GM10248 (cell line): ENCODE measurements at regions not wholly inside any gene's neighbourhood (a gene's known extent, or its start where the extent isn't known, plus 50 kb on each side); places are given as distances from the start of the nearest gene placed in this dataset.

Source experiments
- CTCF ChIA-PET: fragments of 300-600 bp; sonication (Branson Sonifier 250); formaldehyde crosslinking; extraction: SDS; loops from one replicate; lab custom pipeline; 2021; ENCODE audit warnings: antibody characterized with exemption; lab: Yijun Ruan, JAX
- POLR2A ChIA-PET: fragments of 350-650 bp; sonication (Branson Sonifier 250); formaldehyde crosslinking; extraction: SDS; loops from one replicate; lab custom pipeline; 2020; ENCODE audit warnings: antibody characterized with exemption; lab: Yijun Ruan, JAX
- DNase-seq: peaks from one replicate; pipeline ENCODE4 v3.0.0; 2012; ENCODE audit errors: extremely low spot score
- TF ChIP-seq, protein P1 (sequence below): IDR thresholded peaks from 2 replicates; pipeline ENCODE4 v1.5.1; 2012; ENCODE audit warnings: mild to moderate bottlenecking, low read depth; ENCODE audit errors: extremely low read depth, missing control alignments, control extremely low read depth

DNA sequence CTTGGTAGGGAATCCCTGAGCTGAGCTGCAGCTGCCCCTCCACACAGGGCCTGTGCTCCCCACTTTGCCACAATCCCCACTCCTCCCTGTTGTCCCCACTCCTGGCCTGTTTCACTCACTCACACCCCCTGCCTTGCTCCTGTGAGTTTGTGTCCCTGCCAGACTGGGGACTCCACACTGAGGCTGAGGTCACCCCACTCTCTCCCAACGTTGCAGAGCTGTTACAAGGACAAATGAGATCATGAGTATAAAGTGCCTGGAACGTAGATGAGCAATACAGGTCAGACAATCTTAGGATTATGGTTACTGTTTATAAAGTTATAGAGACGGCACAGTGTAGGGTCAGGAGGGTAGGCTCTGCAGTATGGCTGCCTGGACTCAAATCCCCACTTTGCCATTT, 426.0 kb upstream of the SULF2 start:
- CTCF ChIA-PET, result interaction anchor here (1.1 kb wide), 1 partner anchor 409 kb away, joined by 3 read pairs; no protein-coding TSS in a partner anchor
- POLR2A ChIA-PET, result no interaction called here
- no peak for DNase-seq
- TF ChIP-seq, protein P1, sequence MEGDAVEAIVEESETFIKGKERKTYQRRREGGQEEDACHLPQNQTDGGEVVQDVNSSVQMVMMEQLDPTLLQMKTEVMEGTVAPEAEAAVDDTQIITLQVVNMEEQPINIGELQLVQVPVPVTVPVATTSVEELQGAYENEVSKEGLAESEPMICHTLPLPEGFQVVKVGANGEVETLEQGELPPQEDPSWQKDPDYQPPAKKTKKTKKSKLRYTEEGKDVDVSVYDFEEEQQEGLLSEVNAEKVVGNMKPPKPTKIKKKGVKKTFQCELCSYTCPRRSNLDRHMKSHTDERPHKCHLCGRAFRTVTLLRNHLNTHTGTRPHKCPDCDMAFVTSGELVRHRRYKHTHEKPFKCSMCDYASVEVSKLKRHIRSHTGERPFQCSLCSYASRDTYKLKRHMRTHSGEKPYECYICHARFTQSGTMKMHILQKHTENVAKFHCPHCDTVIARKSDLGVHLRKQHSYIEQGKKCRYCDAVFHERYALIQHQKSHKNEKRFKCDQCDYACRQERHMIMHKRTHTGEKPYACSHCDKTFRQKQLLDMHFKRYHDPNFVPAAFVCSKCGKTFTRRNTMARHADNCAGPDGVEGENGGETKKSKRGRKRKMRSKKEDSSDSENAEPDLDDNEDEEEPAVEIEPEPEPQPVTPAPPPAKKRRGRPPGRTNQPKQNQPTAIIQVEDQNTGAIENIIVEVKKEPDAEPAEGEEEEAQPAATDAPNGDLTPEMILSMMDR, result no peak

DNA sequence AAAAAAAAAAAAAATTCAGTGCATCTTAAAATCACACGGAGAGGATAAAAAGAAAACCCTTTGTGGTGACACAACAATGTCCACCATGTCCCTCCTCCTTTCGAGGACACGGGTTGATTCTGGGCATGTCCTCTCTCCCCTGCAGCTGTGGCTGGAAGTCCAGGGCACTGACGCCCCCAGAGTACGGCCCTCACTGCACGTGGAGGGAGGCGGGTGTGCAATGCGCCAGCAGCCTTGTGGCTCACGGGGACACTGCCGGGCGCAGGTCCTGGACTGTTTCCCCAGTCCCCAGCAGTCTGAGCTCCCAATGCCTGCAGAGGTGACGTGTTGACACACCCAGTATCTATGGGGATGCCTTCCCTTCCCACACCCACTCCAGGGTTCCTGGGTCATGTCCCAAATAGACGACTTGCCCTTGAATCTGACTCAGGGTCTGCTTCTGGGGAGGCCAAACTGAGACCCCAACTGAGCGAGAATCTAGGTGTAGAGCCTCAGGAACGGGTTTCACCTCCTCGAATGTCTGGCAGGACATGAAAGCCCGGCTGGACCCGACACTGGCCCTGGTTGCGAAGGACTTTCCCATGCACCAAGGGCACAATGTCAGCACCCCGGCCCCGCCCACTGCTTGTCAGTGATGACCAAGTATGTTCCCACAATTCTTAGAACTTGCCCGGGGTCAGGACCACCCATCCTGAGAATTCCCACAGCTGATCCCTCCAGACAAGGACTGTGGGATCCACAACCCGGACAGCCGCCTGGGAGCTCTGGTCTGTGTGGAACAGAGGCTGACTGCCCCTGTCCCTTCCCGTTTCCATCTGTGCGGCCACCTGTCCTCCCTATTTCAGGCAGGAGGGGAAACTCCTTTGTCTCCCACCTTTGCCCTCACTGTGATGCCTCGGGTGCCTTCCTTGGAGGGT, 425.1 kb upstream of the SULF2 start:
- TF ChIP-seq, protein P1, result no peak
- POLR2A ChIA-PET, result no interaction called here
- no peak for DNase-seq
- CTCF ChIA-PET, result interaction anchor here (1.1 kb wide), 1 partner anchor 410 kb away, joined by 3 read pairs; no protein-coding TSS in a partner anchor

DNA sequence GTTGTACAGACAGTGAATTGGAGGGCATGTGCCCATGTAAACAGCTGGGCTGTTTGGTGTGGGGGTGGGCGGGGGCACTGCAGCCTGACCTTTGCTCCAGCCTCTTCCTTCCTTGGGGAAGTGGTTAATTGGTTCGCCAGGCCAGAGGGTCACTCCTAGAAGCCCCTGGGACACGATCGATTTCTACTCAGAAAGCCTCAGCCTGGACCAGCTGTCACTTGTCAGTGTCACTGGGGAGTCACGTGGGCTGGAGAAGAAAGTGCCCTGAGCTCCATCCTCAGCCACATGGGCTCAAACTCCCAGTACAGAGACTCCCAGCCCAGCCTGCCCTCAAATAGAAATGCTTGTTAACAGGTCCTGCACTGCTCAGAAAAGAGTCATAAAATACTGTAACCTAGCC, 423.8 kb upstream of the SULF2 start:
- TF ChIP-seq, protein P1, result no peak
- no peak for DNase-seq
- ChIA-PET POLR2A (no interaction called here), CTCF (no interaction called here)

DNA sequence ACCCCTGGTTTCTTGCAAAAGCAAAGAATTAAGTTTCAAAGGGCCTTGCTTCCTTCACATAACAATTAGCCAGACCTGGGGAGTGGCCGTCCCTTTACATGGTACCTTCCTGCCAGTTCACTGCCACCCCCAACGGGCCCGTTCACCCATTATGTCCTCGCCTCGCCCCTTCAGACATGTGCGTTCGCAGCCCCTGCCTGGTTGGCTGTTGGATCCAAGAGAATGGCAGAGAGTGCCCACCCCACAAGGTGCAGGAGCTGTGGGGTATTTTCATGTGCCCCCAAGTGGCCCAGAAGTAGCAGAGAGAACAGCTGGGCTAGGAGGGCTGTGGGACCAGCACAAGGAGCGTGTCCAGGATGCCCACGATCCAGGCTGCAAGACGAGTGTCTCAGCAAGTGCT, 422.9 kb upstream of the SULF2 start:
- ChIA-PET POLR2A (no interaction called here), CTCF (interaction anchor here (1.3 kb wide), 1 partner anchor 412 kb away, joined by 3 read pairs; no protein-coding TSS in a partner anchor)
- TF ChIP-seq, protein P1, result no peak

DNA sequence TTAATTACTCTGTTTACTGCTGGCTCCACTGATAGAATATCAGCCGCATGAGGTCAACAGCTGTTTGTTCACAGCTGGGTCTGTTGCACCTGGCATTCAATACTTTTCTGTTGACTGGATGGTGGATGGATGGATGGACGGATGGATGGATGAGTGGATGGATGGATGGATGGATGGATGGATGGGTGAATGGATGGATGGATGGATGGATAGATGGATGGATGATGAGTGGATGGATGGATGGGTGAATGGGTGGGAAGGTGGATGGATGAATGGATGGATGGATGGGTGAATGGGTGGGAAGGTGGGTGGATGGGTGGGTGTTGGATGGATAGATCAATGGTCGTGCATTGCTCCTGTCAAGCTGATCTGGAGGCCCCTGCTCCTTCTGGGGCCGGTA, 422.2 kb upstream of the SULF2 start:
- CTCF ChIA-PET, result interaction anchor here (1.3 kb wide), 1 partner anchor 413 kb away, joined by 3 read pairs; no protein-coding TSS in a partner anchor
- POLR2A ChIA-PET, result no interaction called here

More for the DNA sequence above, 422.9 kb upstream of the SULF2 start:
- no peak for DNase-seq

DNA sequence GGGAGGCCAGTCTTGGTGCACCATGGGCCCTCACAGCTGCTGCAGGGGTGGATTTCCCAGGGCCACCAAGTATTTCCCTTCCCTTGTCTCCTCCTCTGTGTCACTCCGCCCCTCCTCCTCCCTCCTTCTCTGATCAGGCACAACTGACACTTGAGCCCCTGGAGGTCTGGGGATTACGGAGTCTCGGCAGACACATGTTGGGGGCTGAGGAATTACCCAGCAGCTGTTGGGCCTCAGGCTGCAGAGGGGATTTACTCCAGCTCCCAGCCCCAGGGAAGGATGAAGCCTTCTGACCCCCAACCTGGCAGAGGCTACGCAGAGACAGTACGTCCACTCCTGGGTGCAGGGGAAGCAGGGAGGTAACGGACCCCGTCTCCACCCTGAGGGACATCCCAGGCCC, 420.5 kb upstream of the SULF2 start:
- ChIA-PET POLR2A (no interaction called here), CTCF (no interaction called here)
- DNase-seq, result no peak
- TF ChIP-seq, protein P1, result no peak

More for the DNA sequence above, 422.2 kb upstream of the SULF2 start:
- TF ChIP-seq, protein P1, result no peak
- DNase-seq, result no peak
